ENCODE measurements at regions not wholly inside any gene's neighbourhood (a gene's known extent, or its start where the extent isn't known, plus 50 kb on each side); places are given as distances from the start of the nearest gene placed in this dataset.

GRCh38 chr16:65671071-65671470, 549.2 kb upstream of the CDH11 start:
- no peak for DNase-seq (ENCODE audit: low spot score)
- CTCF ChIA-PET (ENCODE audit: low intra/inter-chr PET ratio, low total read pairs): no interaction called here
- H3K79me2 ChIP-seq (ENCODE audit: insufficient read depth, low read length): no peaks in the 10 kb centered on the region
- no peaks in the 10 kb centered on the region for H3K36me3 ChIP-seq (replicated peaks in 1 of 2; ENCODE audit: control insufficient read depth in 1 of 2, insufficient read depth in 2 of 2, low read length in 2 of 2)
- POLR2A ChIA-PET: interaction anchor here (0.6 kb wide), 1 partner anchor 8 kb away, joined by 3 read pairs; no protein-coding TSS in a partner anchor
- ATAC-seq: no peak
- H4K20me1 ChIP-seq (ENCODE audit: insufficient read depth, low read length): no peaks in the 10 kb centered on the region
- TF ChIP-seq TFDP2 (CRISPR knock-in tag; IDR thresholded peaks at IDR 0.05) (no peak), SRSF9 (IDR thresholded peaks at IDR 0.05; ENCODE audit: borderline replicate concordance, insufficient read depth, low read depth, low read length, poor library complexity, severe bottlenecking) (no peak), ZNF20 (CRISPR knock-in tag; IDR thresholded peaks at IDR 0.05) (no peak), ZNF10 (CRISPR knock-in tag; IDR thresholded peaks at IDR 0.05; ENCODE audit: borderline replicate concordance, low read depth) (no peak), ZNF224 (CRISPR knock-in tag; IDR thresholded peaks at IDR 0.05) (no peak), TARDBP (CRISPR knock-in tag; IDR thresholded peaks at IDR 0.05) (no peak), KDM5A (IDR thresholded peaks at IDR 0.05; ENCODE audit: borderline replicate concordance, low read length) (no peak), ZNF749 (CRISPR knock-in tag; IDR thresholded peaks at IDR 0.05; ENCODE audit: borderline replicate concordance) (no peak)
- TF ChIP-seq, protein P1, sequence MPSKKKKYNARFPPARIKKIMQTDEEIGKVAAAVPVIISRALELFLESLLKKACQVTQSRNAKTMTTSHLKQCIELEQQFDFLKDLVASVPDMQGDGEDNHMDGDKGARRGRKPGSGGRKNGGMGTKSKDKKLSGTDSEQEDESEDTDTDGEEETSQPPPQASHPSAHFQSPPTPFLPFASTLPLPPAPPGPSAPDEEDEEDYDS (CRISPR knock-in tag; IDR thresholded peaks at IDR 0.05): no peak
- TF ChIP-seq, protein P2, sequence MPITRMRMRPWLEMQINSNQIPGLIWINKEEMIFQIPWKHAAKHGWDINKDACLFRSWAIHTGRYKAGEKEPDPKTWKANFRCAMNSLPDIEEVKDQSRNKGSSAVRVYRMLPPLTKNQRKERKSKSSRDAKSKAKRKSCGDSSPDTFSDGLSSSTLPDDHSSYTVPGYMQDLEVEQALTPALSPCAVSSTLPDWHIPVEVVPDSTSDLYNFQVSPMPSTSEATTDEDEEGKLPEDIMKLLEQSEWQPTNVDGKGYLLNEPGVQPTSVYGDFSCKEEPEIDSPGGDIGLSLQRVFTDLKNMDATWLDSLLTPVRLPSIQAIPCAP (CRISPR knock-in tag; IDR thresholded peaks at IDR 0.05; ENCODE audit: low read depth): no peak
- H3K4me3 ChIP-seq (replicated peaks in 1 of 3; ENCODE audit: insufficient read depth in 1 of 3, low read depth in 2 of 3, low read length in 3 of 3): no peak overlapping the region
- WGBS (ENCODE audit: low lambda C conversion rate): 25% methylated on average over 4 of the region's 4 CpGs
- no peaks in the 10 kb centered on the region for H3K27me3 ChIP-seq (ENCODE audit: control insufficient read depth in 1 of 2, insufficient read depth in 2 of 2, low read length in 2 of 2)
- peaks cover 13% of the 10 kb centered on the region for H3K4me1 ChIP-seq (ENCODE audit: insufficient read depth, low read length)
- H2AFZ ChIP-seq (ENCODE audit: low read length): no peak overlapping the region
- H3K4me2 ChIP-seq (ENCODE audit: low read depth, low read length): no peak overlapping the region
- no peak for FAIRE-seq
- BruUV-seq (replicated peaks): no TSS peak
- H3K27ac ChIP-seq (ENCODE audit: extremely low read length, insufficient read depth, low read length): no peak overlapping the region
- H3K9ac ChIP-seq (ENCODE audit: insufficient read depth, low read depth, low read length): no peak overlapping the region
- no peaks in the 10 kb centered on the region for H3K9me3 ChIP-seq (ENCODE audit: low read length)
- intact Hi-C loops (cut with micrococcal nuclease; ENCODE audit: unreplicated experiment) (no loop called here), in situ Hi-C loops (cut with HindIII; ENCODE audit: extremely low pct_ligation_motif_present, low pct_unique_long_range_greater_than_20kb) (no loop called here)
